ENCODE measurements at regions not wholly inside any gene's neighbourhood (a gene's known extent, or its start where the extent isn't known, plus 50 kb on each side); places are given as distances from the start of the nearest gene placed in this dataset.

DNA sequence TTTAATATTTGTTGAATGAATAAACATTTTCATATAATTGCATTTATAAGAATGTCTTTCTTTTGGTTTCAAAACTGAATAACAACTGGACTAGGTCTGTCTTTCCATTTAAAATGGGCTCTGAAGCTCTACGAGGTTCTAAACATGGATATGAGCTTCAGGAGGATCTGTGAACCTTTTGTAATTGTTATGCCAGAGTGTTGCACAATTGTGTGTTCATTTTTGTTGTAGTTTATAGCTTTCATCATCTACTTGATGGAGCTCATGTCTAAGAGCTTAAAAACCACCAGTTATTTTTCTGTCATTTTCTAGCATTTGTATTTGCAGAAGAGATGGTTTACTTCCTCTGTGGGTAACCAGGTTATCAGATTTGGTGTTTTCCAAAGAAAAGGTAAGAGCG lies 265.7 kb upstream of the NPY start:
- H3K4me1 Mint-ChIP-seq, result no peaks in the 10 kb centered on the region
- H3K9me3 Mint-ChIP-seq, result peaks cover 0 to 3% (median 0%) of the 10 kb centered on the region in 9 donors
- H3K27me3 Mint-ChIP-seq, result peaks cover 0 to 5% (median 2%) of the 10 kb centered on the region in 5 donors
- ATAC-seq (no peak), DNase-seq (no peak)
- H3K27ac Mint-ChIP-seq, result no peak overlapping the region
- POLR2A ChIA-PET, result no interaction called here
- H3K4me3 Mint-ChIP-seq, result no peak overlapping the region
- no peaks in the 10 kb centered on the region for H3K36me3 Mint-ChIP-seq

DNA sequence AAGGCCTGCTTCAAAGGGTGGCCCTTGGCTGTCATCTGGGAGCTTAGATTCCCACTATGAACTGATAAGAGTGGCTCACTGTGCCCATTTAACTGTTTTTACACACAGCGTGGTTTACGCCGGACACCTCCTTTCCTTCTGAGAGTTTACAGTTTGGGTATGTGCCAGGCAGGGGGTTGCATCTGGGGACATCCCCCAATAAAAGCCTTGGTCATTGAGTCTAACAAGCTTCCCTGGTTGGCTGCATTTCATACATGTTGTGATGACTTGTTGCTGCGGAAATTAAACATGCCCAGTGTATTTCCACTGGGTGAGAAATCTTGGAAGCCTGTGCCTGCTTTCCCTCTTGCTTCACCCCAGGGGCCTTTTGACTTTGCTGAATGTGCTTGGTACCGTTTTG lies 264.1 kb upstream of the NPY start:
- Mint-ChIP-seq H3K4me1 (no peaks in the 10 kb centered on the region), H3K27ac (no peak overlapping the region), H3K27me3 (peaks cover 0 to 6% (median 2%) of the 10 kb centered on the region in 5 donors), H3K4me3 (no peak overlapping the region), H3K9me3 (no peaks in the 10 kb centered on the region), H3K36me3 (no peaks in the 10 kb centered on the region)
- no peak for DNase-seq
- no peak for ATAC-seq
- POLR2A ChIA-PET, result no interaction called here

DNA sequence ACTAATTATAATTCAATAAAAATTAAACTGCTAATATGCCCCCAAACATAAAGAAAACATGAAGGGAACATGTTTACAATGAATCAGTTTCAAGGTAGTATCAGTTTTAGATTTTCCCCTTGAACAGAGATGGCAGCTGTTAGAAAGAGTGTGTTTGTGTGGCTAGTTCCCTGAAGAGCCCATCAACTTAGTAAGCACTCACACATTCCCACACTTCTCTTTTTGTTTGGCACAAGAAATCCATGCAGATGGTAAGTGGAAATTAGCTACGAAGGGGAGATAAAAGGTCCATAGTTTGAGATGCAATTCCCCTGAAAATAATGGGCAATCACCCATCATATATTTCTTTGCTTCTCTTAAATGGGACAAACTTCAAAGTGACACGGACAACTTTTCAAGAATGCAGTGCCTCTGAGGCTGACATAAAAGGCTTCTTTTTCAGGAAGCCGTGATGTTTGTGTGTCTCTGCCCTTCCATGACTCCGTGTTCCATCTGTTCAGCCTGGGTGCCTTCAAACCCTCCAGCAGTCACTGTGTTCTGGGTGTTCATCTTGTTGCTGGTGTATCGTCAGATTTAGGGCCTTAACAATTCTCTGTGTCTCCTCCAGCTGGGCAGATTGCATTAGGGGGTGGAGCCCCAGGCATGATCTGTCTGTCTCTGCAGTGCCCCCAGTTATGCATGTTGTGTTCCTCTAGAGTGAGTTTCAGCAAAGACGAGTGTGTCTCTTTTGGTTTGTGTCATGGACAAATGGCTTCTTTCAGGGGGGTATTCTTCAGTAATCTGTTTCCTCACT lies 259.5 kb upstream of the NPY start:
- peaks cover 4 to 14% (median 8%) of the 10 kb centered on the region in 5 donors for H3K27me3 Mint-ChIP-seq
- no peaks in the 10 kb centered on the region for H3K36me3 Mint-ChIP-seq
- H3K4me3 Mint-ChIP-seq, result no peak overlapping the region
- H3K4me1 Mint-ChIP-seq, result no peaks in the 10 kb centered on the region
- POLR2A ChIA-PET, result no interaction called here
- no peak overlapping the region for H3K27ac Mint-ChIP-seq
- H3K9me3 Mint-ChIP-seq, result no peaks in the 10 kb centered on the region
- DNase-seq (no peak), ATAC-seq (no peak)

DNA sequence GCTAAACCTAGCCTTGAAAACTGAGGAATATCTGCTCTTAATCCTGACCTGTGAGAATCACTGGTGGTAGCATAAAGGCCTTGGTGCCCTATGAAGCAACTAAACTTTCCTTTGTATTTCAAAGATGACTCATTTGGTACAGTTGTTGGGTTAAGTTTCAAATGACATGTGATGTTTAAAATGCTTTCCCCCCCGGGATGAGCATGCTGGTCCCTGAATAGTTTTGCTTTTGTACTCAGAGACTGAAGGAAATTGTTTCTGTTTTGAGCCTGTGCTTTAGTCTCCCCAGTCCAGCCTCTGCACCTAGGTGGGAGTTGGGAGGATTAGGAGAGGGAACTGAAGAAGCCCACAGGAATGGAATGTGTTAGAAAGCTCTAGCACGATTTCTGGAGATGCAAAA lies 258.9 kb upstream of the NPY start:
- Mint-ChIP-seq H3K27me3 (peaks cover 4 to 14% (median 8%) of the 10 kb centered on the region in 5 donors), H3K27ac (no peak overlapping the region), H3K4me1 (no peaks in the 10 kb centered on the region), H3K36me3 (no peaks in the 10 kb centered on the region), H3K9me3 (no peaks in the 10 kb centered on the region), H3K4me3 (no peak overlapping the region)
- ATAC-seq (no peak), DNase-seq (no peak)
- POLR2A ChIA-PET, result no interaction called here

DNA sequence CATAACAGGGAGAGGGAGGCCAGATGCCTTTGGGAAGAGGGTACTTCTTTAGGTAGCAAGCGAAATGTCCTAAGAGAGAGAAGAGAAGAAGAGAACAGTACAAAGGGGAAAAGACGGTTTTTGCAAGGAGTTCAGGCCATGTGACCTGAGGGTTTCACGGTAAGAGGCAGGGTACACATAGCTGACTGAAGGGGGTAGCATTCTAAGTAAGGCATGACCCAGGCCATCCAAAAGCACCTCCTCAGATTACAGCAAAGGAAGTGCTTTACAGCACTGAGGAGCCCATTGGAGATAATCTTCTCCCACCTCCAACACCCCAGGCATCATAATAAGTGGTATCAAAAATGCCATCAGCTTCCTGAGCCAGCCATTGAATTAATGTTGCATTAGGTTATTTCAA lies 258.2 kb upstream of the NPY start:
- DNase-seq (no peak), ATAC-seq (no peak)
- Mint-ChIP-seq H3K36me3 (no peaks in the 10 kb centered on the region), H3K4me1 (no peaks in the 10 kb centered on the region), H3K27ac (no peak overlapping the region), H3K9me3 (no peaks in the 10 kb centered on the region), H3K4me3 (no peak overlapping the region), H3K27me3 (peaks cover 4 to 14% (median 8%) of the 10 kb centered on the region in 5 donors)
- POLR2A ChIA-PET, result no interaction called here

DNA sequence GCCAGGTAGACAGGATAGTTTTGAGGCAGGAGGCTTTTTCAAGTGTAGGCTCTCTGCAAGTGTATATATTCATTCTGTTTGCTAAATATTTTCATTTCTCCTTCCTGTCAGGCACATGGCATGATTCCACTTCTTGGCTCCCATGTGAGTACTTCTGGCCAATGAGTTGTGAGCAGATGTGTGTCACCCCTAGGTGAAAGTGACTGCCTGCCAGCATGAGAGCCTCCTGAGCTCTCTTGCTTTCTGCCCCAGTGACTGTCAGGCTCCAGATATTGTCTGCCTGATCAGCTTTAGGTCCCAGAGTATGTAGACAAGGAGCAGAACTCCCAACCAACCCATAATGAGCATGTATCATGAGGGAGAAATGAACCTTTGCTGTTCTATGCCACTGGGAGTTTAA lies 257.6 kb upstream of the NPY start:
- Mint-ChIP-seq H3K4me3 (no peak overlapping the region), H3K4me1 (no peaks in the 10 kb centered on the region), H3K27ac (no peak overlapping the region), H3K27me3 (peaks cover 4 to 14% (median 8%) of the 10 kb centered on the region in 5 donors), H3K9me3 (no peaks in the 10 kb centered on the region), H3K36me3 (no peaks in the 10 kb centered on the region)
- DNase-seq (no peak), ATAC-seq (no peak)
- POLR2A ChIA-PET, result no interaction called here

DNA sequence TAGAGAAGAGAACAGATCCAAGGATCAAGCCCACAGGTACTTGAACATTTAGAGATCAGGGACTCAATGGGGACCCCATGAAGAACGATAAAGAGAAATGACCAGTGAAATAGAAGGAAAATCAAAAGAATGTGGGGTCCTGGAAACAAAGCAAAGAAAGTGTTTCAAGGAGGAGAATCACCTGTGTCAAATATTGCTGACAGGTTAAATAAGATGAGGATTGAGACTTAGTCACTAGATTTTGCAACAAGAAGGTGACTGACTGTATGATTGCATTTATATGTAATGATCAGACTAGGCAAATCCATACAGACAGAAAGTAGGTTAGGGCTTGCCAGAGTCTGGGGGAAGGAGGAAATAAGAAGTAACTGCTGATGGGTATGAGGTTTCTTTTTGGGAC lies 254.9 kb upstream of the NPY start:
- no peak overlapping the region for H3K4me3 Mint-ChIP-seq
- ATAC-seq, result no peak
- no peaks in the 10 kb centered on the region for H3K36me3 Mint-ChIP-seq
- H3K27ac Mint-ChIP-seq, result no peak overlapping the region
- H3K4me1 Mint-ChIP-seq, result no peaks in the 10 kb centered on the region
- no peaks in the 10 kb centered on the region for H3K9me3 Mint-ChIP-seq
- DNase-seq, result no peak
- peaks cover 2 to 10% (median 8%) of the 10 kb centered on the region in 5 donors for H3K27me3 Mint-ChIP-seq
- POLR2A ChIA-PET, result no interaction called here

DNA sequence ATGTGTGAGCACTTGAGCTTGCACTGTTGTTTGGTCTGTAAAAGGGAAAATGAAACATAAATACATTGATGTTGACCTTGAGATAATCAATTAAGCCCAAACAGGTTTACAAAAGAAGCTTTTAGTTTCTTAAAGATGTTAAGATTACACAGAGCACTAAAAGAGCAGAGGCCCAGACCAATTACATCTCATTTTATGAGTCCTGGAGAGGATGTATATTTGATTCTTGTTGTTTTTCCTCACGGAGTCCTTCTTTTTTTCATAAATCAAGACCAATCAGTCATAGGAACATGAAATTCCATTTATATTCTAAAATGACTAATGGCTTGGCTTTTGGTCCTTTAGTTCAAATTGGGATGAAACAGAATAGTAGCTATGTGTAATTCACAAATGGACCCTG lies 249.7 kb upstream of the NPY start:
- DNase-seq, result no peak
- no peak overlapping the region for H3K4me3 Mint-ChIP-seq
- no peaks in the 10 kb centered on the region for H3K36me3 Mint-ChIP-seq
- no peaks in the 10 kb centered on the region for H3K27me3 Mint-ChIP-seq
- no peak for ATAC-seq
- peaks cover 4 to 8% (median 5%) of the 10 kb centered on the region in 4 donors for H3K4me1 Mint-ChIP-seq
- no peak overlapping the region for H3K27ac Mint-ChIP-seq
- POLR2A ChIA-PET, result no interaction called here
- H3K9me3 Mint-ChIP-seq, result no peaks in the 10 kb centered on the region

DNA sequence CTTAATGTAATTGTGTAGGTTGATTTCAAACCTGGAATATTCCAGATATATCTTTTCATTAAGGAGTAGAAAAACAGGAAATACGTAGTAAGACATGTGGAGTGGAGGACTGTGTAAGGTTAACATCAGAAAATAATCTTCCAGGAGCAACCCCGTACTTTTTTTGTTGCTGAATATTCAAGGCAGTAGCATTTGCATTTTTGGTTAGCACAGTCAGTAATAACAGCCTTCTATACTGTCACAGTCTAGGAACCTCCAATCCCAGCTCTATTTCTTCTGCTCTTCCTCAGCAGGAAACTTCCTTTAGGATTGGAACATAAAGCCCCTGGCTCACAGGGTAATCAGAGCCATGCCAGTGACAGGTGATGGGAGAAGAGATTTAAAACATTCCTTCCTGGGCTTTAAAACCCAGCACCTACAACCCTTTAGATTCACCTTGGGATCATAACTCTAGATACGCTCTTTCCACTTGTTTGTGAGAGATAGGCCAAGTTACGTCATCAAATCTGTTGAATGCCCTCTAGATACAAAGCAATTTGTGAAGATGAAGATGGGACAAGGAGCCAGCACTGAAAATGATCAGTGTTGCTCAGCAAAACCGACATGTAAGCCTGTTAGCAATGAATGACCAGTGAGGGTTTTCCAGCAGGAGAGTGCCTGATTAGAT lies 248.5 kb upstream of the NPY start:
- H3K4me1 Mint-ChIP-seq, result peaks cover 4 to 8% (median 5%) of the 10 kb centered on the region in 4 donors
- H3K36me3 Mint-ChIP-seq, result no peaks in the 10 kb centered on the region
- peak overlapping the region in 1 of 10 donors; percentile 0 for H3K27ac Mint-ChIP-seq
- POLR2A ChIA-PET, result no interaction called here
- no peaks in the 10 kb centered on the region for H3K27me3 Mint-ChIP-seq
- H3K9me3 Mint-ChIP-seq, result no peaks in the 10 kb centered on the region
- DNase-seq (no peak), ATAC-seq (no peak)
- peak overlapping the region in 2 of 10 donors; percentile 2 to 35 for H3K4me3 Mint-ChIP-seq

DNA sequence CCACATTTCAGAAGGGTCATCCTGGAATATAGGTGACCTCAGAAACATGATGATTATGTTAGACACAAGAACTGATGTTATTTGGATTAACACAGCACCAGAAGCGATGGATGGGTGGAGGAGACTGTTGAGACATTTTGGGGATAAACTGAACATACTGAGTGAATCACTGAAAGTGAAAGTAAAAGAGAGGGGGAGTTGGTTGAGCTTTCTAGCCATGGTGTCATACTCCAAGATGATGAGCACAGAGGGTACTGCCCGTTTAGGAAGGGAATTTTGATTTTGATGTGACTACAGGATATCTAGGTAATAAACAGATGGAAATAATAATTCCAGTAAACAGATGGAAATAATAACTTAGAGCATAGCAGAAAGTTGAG lies 248.0 kb upstream of the NPY start:
- H3K9me3 Mint-ChIP-seq, result no peaks in the 10 kb centered on the region
- no peak for DNase-seq
- H3K27me3 Mint-ChIP-seq, result no peaks in the 10 kb centered on the region
- peaks cover 4 to 8% (median 5%) of the 10 kb centered on the region in 4 donors for H3K4me1 Mint-ChIP-seq
- peak overlapping the region in 3 of 10 donors; percentile 2 to 44 (median 35) for H3K4me3 Mint-ChIP-seq
- H3K36me3 Mint-ChIP-seq, result no peaks in the 10 kb centered on the region
- POLR2A ChIA-PET, result no interaction called here
- ATAC-seq, result no peak
- H3K27ac Mint-ChIP-seq, result peak overlapping the region in 1 of 10 donors; percentile 0

DNA sequence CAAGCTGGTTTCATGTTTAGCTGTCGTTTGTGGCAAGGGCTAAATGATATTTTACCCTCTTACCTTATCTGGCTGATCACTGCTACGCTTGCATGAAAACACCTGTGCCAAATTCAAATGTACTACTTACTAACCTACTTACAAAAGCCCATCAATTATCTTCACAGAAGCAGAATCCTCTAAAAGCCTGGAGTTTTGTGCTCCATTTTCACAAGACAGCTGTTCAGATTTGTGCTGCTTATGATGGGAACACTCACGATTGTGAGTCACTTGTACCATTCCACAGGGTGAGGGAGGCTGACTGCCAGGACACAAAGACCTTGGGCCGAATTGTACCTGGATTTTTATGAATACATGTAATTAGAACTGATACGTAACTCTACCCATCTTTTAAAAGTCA lies 245.0 kb upstream of the NPY start:
- no peak for ATAC-seq
- H3K27ac Mint-ChIP-seq, result no peak overlapping the region
- POLR2A ChIA-PET, result no interaction called here
- peaks cover 4 to 8% (median 5%) of the 10 kb centered on the region in 4 donors for H3K4me1 Mint-ChIP-seq
- H3K36me3 Mint-ChIP-seq, result no peaks in the 10 kb centered on the region
- no peak overlapping the region for H3K4me3 Mint-ChIP-seq
- H3K27me3 Mint-ChIP-seq, result peaks cover 0 to 1% (median 0%) of the 10 kb centered on the region in 5 donors
- H3K9me3 Mint-ChIP-seq, result no peaks in the 10 kb centered on the region
- no peak for DNase-seq

DNA sequence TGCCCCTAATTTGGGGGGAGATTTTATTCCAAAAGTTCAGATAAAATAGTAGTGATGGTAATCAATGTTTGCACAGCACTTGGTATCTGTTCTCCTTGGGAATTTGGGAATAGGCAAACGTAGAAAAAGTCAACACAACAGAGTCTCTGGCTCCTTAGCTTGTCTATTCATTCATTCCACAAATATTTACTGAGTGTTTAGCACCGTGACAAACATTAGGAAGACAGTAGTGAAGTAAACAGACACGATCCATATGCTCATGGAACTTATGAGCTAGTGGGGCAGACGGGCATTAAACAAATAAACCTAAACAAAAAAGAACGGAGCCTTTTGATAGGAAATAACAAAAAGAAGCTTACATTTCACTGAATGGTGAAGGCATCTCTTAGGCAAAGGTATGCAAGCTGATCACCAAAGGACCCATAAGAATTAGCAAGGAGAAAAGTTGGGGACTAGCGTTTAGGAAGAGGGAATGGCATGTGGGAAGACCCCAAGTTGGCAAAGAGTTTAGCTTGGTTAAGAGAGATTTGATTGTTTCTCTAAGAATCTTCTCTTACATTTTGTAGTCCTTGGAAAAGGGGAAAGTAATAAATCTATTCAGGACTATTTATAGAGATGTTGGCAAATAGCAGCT lies 243.9 kb upstream of the NPY start:
- peaks cover 4 to 8% (median 5%) of the 10 kb centered on the region in 4 donors for H3K4me1 Mint-ChIP-seq
- DNase-seq (no peak), ATAC-seq (no peak)
- POLR2A ChIA-PET, result no interaction called here
- H3K36me3 Mint-ChIP-seq, result no peaks in the 10 kb centered on the region
- no peak overlapping the region for H3K27ac Mint-ChIP-seq
- H3K4me3 Mint-ChIP-seq, result no peak overlapping the region
- no peaks in the 10 kb centered on the region for H3K9me3 Mint-ChIP-seq
- peaks cover 0 to 10% (median 1%) of the 10 kb centered on the region in 5 donors for H3K27me3 Mint-ChIP-seq

DNA sequence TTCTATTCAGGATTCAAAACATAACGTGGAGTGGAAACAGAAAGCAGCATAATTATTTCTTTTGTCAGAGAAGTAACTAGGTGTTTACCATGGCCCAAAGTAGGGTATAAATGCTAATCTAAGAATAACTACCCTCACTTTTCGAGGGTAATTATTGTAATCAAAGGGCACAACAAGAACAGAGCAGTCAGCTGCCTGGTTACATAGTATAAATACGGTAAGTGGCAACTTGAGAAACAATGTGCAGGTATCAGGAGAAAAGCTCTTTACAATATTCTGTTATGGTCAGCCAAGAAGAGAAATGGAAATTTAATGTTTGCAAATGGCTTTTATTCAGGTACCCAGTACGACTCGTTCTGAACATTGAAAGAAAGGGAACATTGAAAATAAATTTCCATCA lies 242.0 kb upstream of the NPY start:
- Mint-ChIP-seq H3K36me3 (no peaks in the 10 kb centered on the region), H3K4me3 (no peak overlapping the region), H3K4me1 (no peaks in the 10 kb centered on the region), H3K9me3 (no peaks in the 10 kb centered on the region), H3K27ac (no peak overlapping the region), H3K27me3 (peaks cover 0 to 10% (median 1%) of the 10 kb centered on the region in 5 donors)
- ATAC-seq, result no peak
- POLR2A ChIA-PET, result no interaction called here
- DNase-seq, result no peak
